CD1c-positive myeloid dendritic cell (primary cell): ENCODE measurements at regions not wholly inside any gene's neighbourhood (a gene's known extent, or its start where the extent isn't known, plus 50 kb on each side); places are given as distances from the start of the nearest gene placed in this dataset.
A peak's percentile ranks its signal among the peaks of the same experiment; 100 is the strongest.
"Not testable (repeated sequence)": the region's sequence is repeated elsewhere in the genome, so short reads cannot be mapped to it uniquely, and the experiment has no call there.

ENCODE experiments used
- DNase-seq: peaks from one replicate; pipeline ENCODE4 v3.0.0-alpha.2; 2016; ENCODE audit errors: extremely low spot score

GRCh38 chr1:9441451-9442133 lies 97.7 kb upstream of the SLC25A33 start:
- no peak for DNase-seq

- no peak for DNase-seq
Measured at GRCh38 chr1:9442278-9442846, 96.9 kb upstream of the SLC25A33 start.

GRCh38 chr1:9442986-9443385 lies 96.3 kb upstream of the SLC25A33 start:
- DNase-seq = no peak

- DNase-seq = no peak
Measured at GRCh38 chr1:9443913-9444445, 95.3 kb upstream of the SLC25A33 start.

- DNase-seq = no peak
Measured at GRCh38 chr1:9444532-9444931, 94.7 kb upstream of the SLC25A33 start.

GRCh38 chr1:9445081-9445480 lies 94.2 kb upstream of the SLC25A33 start:
- DNase-seq = not testable (repeated sequence)

- no peak for DNase-seq
Measured at GRCh38 chr1:9447215-9447960, 91.9 kb upstream of the SLC25A33 start.

GRCh38 chr1:9448132-9449109 lies 90.8 kb upstream of the SLC25A33 start:
- DNase-seq = no peak

- no peak for DNase-seq
Measured at GRCh38 chr1:9449110-9449627, 90.1 kb upstream of the SLC25A33 start.

- DNase-seq = no peak
Measured at GRCh38 chr1:9449976-9450696, 89.1 kb upstream of the SLC25A33 start.

- no peak for DNase-seq
Measured at GRCh38 chr1:9451081-9451480, 88.2 kb upstream of the SLC25A33 start.

- no peak for DNase-seq
Measured at GRCh38 chr1:9452516-9453140, 86.6 kb upstream of the SLC25A33 start.

GRCh38 chr1:9453375-9453774 lies 85.9 kb upstream of the SLC25A33 start:
- DNase-seq = no peak

- DNase-seq = no peak
Measured at GRCh38 chr1:9453779-9454418, 85.4 kb upstream of the SLC25A33 start.

GRCh38 chr1:9454494-9455066 lies 84.7 kb upstream of the SLC25A33 start:
- no peak for DNase-seq

- DNase-seq = peak; percentile 65
Measured at GRCh38 chr1:9455487-9456234, 83.6 kb upstream of the SLC25A33 start.

GRCh38 chr1:9456833-9457232 lies 82.4 kb upstream of the SLC25A33 start:
- no peak for DNase-seq

GRCh38 chr1:9459816-9460407 lies 79.4 kb upstream of the SLC25A33 start:
- DNase-seq = no peak
